HG02571 (cell line): ENCODE measurements at regions not wholly inside any gene's neighbourhood (a gene's known extent, or its start where the extent isn't known, plus 50 kb on each side); places are given as distances from the start of the nearest gene placed in this dataset.
"Not testable (repeated sequence)": the region's sequence is repeated elsewhere in the genome, so short reads cannot be mapped to it uniquely, and the experiment has no call there.

Experiments used
- ATAC-seq: cut with Tn5 transposase; IDR thresholded peaks from one replicate; pipeline ENCODE4 v1.9.1; 2021; ENCODE audit warnings: mild to moderate bottlenecking, moderate library complexity; ENCODE audit not compliant: unreplicated experiment

- ATAC-seq = no peak
Measured at GRCh38 chr12:47378222-47378582, 298.4 kb upstream of the AMIGO2 start.

- no peak for ATAC-seq
Measured at GRCh38 chr12:47377414-47378221, 297.9 kb upstream of the AMIGO2 start.

- no peak for ATAC-seq
Measured at GRCh38 chr12:47376927-47377326, 297.2 kb upstream of the AMIGO2 start.

GRCh38 chr12:47373554-47374150 is 293.9 kb upstream of the AMIGO2 start:
- no peak for ATAC-seq

GRCh38 chr12:47370421-47370820 is 290.7 kb upstream of the AMIGO2 start:
- no peak for ATAC-seq

DNA sequence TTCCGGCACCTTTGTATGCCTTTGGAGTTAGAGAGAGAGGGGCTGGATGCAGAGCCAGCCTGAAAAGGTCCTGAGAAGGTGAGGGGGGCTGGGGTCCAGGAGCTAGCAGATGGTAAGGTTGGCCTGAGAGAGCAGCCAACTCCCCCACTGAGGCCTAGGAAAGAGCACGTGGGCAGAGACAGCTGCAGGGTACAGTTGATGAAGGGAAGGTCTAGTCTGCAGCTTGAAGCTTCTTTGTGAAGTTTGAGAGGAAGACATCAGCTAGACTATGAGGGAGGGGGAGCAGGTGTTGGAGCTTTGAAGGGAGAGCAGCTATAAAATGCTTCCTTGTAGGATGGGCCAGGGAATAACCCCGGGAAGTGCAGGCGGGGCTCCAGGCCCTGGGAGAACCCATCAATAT is 289.3 kb upstream of the AMIGO2 start:
- no peak for ATAC-seq

- no peak for ATAC-seq
Measured at GRCh38 chr12:47367912-47368537, 288.3 kb upstream of the AMIGO2 start.

DNA sequence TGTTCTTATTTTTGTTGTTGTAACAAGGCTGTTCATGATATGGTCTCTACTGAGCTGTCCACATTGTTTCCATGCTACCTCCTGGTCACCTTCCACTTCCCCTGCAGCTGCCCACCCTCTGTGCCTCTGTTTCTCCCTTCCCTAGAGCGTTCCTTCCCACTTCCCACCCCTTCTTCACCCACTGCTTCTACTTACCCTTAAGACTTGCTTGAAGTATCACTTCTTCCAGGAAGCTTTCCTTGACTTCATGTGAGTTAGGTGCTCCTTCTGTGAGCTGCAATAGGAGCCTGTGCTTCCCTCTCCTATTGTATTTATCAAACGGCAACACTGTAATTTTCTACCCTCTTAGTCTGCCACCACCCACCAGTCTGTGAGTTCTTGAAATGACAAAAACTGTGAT is 286.8 kb upstream of the AMIGO2 start:
- ATAC-seq = no peak

DNA sequence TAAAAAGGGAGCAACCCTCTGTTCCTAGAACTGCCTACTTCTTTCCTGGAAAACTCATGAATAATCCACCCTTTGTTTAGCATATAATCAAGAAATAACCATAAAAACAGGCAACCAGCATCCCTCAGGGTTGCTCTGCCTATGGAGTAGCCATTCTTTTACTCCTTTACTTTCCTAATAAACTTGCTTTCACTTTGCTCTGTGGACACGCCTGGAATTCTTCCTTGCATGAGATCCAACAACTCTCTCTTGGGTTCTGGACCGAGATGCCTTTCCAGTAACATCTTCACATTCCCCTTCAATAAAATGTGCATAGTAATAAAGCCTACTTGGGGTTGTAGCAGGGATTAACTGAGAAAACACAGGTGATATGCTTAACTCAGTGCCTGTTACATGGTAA is 286.4 kb upstream of the AMIGO2 start:
- ATAC-seq = no peak

DNA sequence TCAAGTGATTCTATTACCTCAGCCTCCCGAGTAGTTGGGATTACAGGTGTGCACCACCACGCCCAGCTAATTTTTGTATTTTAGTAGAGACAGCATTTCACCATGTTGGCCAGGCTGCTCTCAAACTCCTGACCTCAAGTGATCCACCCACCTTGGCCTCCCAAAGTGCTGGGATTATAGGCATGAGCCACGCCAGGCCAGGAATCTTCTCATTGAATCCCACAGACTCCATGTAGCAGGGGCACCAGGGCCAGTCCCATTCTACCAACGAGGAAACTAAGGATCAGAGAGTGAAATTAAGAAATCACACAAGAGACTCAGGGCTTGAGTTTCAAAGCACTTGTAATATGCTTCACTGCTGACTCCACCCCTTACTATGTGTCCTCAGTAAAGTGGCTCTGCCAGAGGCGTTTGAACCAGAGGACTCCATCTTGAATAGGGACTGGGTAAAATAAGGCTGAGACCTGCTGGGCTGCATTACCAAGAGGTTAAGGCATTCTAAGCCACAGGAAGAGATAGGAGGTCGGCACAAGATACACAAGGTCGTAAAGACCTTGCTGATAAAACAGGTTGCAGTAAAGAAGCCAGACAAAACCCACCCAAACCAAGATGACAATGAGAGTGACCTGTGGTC is 285.8 kb upstream of the AMIGO2 start:
- ATAC-seq = not testable (repeated sequence)

GRCh38 chr12:47364261-47364660 is 284.5 kb upstream of the AMIGO2 start:
- no peak for ATAC-seq

- no peak for ATAC-seq
Measured at GRCh38 chr12:47362126-47362705, 282.5 kb upstream of the AMIGO2 start.

DNA sequence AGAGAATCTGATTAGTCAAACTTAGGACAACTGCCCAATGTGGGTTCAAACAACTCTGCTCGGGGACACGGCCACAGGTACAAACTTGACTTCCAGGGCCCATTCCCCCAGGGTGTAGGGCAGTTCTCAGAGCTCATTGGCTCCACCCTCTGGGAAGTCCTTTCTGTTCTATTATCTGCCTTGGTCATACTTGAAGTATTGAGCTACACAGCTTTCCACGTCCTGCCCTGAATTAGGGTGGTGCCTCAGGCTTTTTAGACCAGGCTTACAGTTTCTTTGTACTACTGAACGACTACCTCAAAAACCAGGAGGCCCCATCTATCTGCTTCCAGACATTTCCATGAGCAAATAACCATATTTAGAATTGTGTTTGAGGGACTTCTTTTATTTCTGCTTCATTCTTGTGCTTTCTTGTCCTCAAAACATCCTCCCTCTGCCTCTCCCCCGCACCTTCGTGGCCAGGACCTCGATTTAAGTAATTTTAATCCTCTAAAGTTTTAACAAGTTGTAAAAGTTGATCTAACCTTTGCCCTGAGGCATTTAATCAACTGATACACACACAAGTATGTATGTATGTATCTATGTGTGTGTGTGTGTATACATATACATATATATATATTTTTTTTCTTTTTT is 281.7 kb upstream of the AMIGO2 start:
- ATAC-seq = no peak

- ATAC-seq = no peak
Measured at GRCh38 chr12:47360771-47361388, 281.1 kb upstream of the AMIGO2 start.

DNA sequence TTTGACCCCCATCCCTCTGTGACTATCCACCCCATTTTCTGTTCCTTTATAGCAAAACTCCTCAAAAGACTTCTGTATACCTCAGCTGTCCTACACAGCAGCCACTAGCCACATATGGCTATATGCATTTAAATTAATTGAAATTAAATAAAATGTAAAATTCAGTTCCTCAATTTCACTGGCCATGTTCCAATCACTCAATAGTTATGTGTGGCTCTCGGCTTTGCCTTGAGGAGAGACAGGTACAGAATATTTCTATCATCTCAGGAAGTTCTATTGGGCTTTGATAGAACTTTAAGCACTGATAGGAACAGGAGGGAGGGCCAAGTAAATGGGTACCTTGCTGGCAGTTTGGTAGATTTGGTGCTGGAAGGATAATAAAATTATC is 280.3 kb upstream of the AMIGO2 start:
- no peak for ATAC-seq

DNA sequence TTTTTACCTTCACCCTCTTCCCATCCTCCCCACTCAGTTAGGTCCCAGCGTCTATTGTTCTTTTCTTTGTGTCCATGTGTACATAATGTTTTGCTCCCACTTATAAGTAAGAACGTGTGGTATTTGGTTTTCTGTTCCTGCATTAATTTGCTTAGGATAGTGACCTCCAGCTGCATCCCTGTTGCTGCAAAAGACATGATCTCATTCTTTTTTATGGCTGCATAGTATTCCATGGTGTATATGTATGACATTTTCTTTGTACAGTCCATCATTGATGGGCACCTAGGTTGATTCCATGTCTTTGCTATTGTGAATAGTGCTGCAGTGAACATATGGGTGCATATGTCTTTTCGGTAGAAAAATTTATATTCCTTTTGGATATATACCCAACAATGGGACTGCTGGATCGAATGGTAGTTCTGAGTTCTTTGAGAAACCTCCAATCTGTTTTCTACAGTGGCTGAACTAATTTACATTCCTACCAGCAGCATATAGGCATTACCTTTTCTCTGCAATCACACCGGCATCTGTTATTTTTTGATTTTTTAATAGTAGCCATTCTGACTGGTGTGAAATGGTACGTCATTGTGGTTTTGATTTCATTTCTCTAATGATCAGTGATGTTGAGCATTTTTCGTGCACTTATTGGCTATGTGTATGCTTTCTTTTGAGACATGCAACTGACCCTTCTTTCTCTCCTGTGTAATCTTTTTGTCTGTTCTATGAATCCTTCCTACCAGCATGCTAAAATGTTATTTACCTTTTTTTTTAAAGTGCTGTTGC is 279.7 kb upstream of the AMIGO2 start:
- ATAC-seq = no peak

- not testable (repeated sequence) for ATAC-seq
Measured at GRCh38 chr12:47357006-47357405, 277.2 kb upstream of the AMIGO2 start.

DNA sequence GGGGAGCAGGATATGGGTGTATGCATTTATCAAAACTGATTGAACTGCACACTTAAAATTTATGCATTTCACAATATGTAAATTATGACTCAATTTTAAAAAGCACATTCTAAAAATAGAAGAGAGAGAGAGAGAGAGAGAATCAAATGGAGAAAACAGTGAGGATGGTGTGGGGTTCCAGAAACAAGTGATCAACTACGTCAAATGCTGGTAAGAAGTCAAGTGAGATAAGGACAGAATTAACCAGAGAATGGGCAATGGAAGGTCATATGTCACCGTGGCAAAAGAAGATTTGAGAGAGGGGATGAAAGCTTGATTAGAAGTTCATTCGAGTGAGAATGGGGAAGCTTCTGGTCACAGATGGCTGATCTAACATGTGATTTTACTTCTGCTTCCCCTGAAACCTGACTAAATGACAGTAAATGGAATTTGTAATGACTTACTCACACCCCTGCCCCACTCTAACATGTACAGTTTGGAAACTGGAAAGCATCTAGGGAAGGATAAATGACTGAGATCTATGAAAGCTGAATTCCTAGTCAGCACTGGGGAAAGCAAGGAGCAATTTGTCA is 276.5 kb upstream of the AMIGO2 start:
- peak; percentile 66 for ATAC-seq

DNA sequence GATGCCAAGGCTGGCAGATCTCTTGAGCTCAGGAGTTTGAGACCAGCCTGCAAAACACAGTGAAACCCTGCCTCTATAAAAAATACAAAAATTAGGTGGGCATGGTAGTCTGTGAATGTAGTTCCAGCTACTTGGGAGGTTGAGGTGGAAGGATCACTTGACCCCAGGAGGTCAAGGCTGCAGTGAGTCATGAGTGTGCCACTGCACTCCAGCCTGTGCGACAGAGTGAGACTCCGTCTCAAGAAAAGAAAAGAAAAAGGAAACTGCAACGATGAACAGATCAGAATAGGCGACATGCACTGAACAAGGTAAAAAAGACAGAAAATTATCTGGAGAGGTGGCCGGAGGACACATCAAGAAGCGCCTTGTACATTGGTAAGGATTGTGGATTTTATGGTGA is 273.7 kb upstream of the AMIGO2 start:
- ATAC-seq = no peak
